Thyroid gland (tissue), 4 donors: ENCODE measurements at regions not wholly inside any gene's neighbourhood (a gene's known extent, or its start where the extent isn't known, plus 50 kb on each side); places are given as distances from the start of the nearest gene placed in this dataset. TPM values are rescaled to one million over a fixed set of nuclear protein-coding genes. Genes with fewer than 3 reads are reported as not detected.

Experiments used
- DNase-seq, 2 donors: peaks; one replicate each; pipeline ENCODE4 v3.0.0-alpha.2; 2019
- H3K27ac ChIP-seq, 3 donors: fragments of 200-600 bp; sonication (generic); 1 replicate in 2 of 3; 2 replicates in 1 of 3; pipeline ENCODE4 v1.5.1; 2016 to 2019; ENCODE audit warnings: mild to moderate bottlenecking in 1 of 3, moderate library complexity in 1 of 3
- H3K27me3 ChIP-seq: fragments of 200-600 bp; sonication (generic); one replicate; pipeline ENCODE4 v1.5.1; 2019
- H3K36me3 ChIP-seq, 2 donors: fragments of 200-600 bp; sonication (generic); one replicate each; pipeline ENCODE4 v1.5.1; 2016 to 2019
- H3K4me1 ChIP-seq, 2 donors: fragments of 200-600 bp; sonication (generic); one replicate each; pipeline ENCODE4 v1.5.1; 2017 to 2019
- H3K4me3 ChIP-seq, 3 donors: fragments of 200-600 bp; sonication (generic); replicated peaks in 1 of 3; 1 replicate in 2 of 3; 2 replicates in 1 of 3; pipeline ENCODE4 v1.5.1; 2016; ENCODE audit warnings: mild to moderate bottlenecking in 1 of 3
- H3K9me3 ChIP-seq: fragments of 200-600 bp; sonication (generic); one replicate; pipeline ENCODE4 v1.5.1; 2017
- POLR2A ChIP-seq, 2 donors: fragments of 450-650 bp; IDR thresholded peaks; one replicate each; pipeline ENCODE4 v1.6.1; 2017; ENCODE audit warnings: antibody characterized with exemption in 2 of 2, mild to moderate bottlenecking in 2 of 2, moderate library complexity in 1 of 2
- WGBS, 2 donors: methylation state at CpG; one replicate each; pipeline ENCODE4 v1.1.5; 2017; 5-methylcytosine and 5-hydroxymethylcytosine counted together
- intact Hi-C: fragments of 100-400 bp; cut with DNase I; formaldehyde crosslinking; loops from one replicate; pipeline ENCODE4 v1.15.1; 2023
- small RNA-seq: library from RNA; depleted of rRNA; stranded (forward); fragments of <200 nt; gene quantifications from one replicate; pipeline ENCODE3, GENCODE V24; 2016
- TF ChIP-seq, protein P1 (sequence below), 6 experiments: fragments of 200-600 bp in 3 of 6; fragments of 450-650 bp in 3 of 6; sonication (generic) in 3 of 6; IDR thresholded peaks; one replicate each; pipeline ENCODE4 v1.5.1; 2016 to 2019; ENCODE audit warnings: antibody characterized with exemption in 6 of 6, mild to moderate bottlenecking in 2 of 6, inconsistent platforms in 1 of 6, moderate library complexity in 1 of 6

- Histone ChIP-seq H3K4me1 (no peaks in the 10 kb centered on the region), H3K36me3 (no peaks in the 10 kb centered on the region), H3K4me3 (no peak overlapping the region), H3K27ac (no peak overlapping the region), H3K9me3 (no peaks in the 10 kb centered on the region), H3K27me3 (no peaks in the 10 kb centered on the region)
- 76 to 81% methylated on average over 5 of the region's 5 CpGs for WGBS, 2 donors
- no peak for DNase-seq
- TF ChIP-seq, protein P1, sequence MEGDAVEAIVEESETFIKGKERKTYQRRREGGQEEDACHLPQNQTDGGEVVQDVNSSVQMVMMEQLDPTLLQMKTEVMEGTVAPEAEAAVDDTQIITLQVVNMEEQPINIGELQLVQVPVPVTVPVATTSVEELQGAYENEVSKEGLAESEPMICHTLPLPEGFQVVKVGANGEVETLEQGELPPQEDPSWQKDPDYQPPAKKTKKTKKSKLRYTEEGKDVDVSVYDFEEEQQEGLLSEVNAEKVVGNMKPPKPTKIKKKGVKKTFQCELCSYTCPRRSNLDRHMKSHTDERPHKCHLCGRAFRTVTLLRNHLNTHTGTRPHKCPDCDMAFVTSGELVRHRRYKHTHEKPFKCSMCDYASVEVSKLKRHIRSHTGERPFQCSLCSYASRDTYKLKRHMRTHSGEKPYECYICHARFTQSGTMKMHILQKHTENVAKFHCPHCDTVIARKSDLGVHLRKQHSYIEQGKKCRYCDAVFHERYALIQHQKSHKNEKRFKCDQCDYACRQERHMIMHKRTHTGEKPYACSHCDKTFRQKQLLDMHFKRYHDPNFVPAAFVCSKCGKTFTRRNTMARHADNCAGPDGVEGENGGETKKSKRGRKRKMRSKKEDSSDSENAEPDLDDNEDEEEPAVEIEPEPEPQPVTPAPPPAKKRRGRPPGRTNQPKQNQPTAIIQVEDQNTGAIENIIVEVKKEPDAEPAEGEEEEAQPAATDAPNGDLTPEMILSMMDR (IDR thresholded peaks at IDR 0.05): no peak
- TF ChIP-seq POLR2A (IDR thresholded peaks at IDR 0.05): no peak
- intact Hi-C loops: no loop called here
Observed at GRCh38 chr7:96949766-96950165, 55.6 kb upstream of the DLX6 start.

- Histone ChIP-seq H3K36me3 (no peaks in the 10 kb centered on the region), H3K4me1 (no peaks in the 10 kb centered on the region), H3K4me3 (no peak overlapping the region), H3K27ac (no peak overlapping the region), H3K9me3 (no peaks in the 10 kb centered on the region), H3K27me3 (no peaks in the 10 kb centered on the region)
- TF ChIP-seq, protein P1 (IDR thresholded peaks at IDR 0.05): no peak
- TF ChIP-seq POLR2A (IDR thresholded peaks at IDR 0.05): no peak
- DNase-seq: no peak
- 53 to 58% methylated on average over 3 of the region's 3 CpGs for WGBS, 2 donors
- intact Hi-C loops: no loop called here
Observed at GRCh38 chr7:96952974-96953391, 52.4 kb upstream of the DLX6 start.

DNA sequence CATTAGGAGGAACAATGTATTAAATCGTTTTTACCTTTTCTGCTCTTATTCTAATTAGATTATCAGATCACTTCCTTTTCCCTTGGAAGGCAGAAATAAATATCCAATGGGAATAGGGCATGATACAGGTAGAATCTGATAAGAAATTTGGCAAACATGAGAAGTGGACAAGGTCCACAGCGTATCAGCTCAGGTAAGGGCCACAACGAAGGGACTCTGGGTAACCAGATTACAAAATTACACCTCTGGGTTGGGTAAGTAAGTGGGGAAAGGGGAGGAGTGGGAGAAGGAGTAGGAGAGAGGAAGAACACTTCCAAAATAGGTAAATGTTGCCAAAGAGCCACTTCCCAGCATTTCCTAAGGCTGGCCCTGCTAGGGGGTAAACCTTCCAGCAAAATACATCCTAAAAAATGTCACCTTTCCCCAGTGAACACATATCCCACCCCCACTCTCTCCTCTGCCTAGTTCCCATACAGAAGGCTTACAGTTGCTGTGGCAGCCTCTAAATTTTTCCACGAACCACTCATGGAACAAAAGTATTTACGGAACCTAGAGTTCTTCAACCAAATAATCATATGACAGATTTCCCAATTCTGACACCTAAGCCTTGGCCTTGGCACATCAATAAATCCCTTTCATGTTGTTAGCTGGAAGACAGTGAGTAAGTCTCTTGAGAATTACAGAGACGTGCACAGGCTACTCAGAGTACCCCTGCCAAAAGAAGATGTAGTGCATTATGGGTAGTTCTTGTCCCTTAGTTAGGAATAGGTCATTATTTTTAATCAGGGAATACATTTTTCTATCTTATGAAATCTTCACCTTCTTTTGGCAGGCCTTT, 51.5 kb upstream of the DLX6 start:
- intact Hi-C loops: no loop called here
- Histone ChIP-seq H3K4me3 (no peak overlapping the region), H3K4me1 (no peaks in the 10 kb centered on the region), H3K9me3 (no peaks in the 10 kb centered on the region), H3K27ac (no peak overlapping the region), H3K27me3 (no peaks in the 10 kb centered on the region), H3K36me3 (no peaks in the 10 kb centered on the region)
- DNase-seq: no peak
- TF ChIP-seq, protein P1 (IDR thresholded peaks at IDR 0.05): no peak
- no peak for TF ChIP-seq POLR2A (IDR thresholded peaks at IDR 0.05)
- WGBS, 2 donors: 62 to 67% methylated on average over 6 of the region's 6 CpGs

Small RNAs in the stretch of these regions (small RNA-seq; reads per million reads assigned to genes)
- gene RN7SL252P: not detected
